ENCODE measurements at regions not wholly inside any gene's neighbourhood (a gene's known extent, or its start where the extent isn't known, plus 50 kb on each side); places are given as distances from the start of the nearest gene placed in this dataset.
"Not testable (repeated sequence)": the region's sequence is repeated elsewhere in the genome, so short reads cannot be mapped to it uniquely, and the experiment has no call there.

DNA sequence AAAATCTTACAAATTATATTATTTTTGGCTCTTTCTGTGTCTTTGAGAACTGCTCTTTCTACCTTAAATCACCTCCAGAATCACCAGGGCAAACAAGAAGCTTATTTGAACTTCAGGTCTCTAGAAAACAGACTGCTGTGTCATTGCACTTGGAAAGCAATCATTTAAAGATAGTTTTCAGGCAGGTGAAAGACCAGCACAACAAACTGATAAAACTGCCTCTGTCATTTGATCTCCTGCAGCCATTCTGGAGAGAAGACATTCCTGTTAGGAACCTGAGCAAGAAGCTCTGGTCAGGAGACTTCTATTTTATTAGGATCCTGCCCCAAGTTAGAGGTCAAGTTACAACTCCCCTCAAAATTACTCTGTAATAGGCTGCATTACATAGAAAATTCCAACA is 50.7 kb upstream of the AP4E1 start:
- DNase-seq: no peak

DNA sequence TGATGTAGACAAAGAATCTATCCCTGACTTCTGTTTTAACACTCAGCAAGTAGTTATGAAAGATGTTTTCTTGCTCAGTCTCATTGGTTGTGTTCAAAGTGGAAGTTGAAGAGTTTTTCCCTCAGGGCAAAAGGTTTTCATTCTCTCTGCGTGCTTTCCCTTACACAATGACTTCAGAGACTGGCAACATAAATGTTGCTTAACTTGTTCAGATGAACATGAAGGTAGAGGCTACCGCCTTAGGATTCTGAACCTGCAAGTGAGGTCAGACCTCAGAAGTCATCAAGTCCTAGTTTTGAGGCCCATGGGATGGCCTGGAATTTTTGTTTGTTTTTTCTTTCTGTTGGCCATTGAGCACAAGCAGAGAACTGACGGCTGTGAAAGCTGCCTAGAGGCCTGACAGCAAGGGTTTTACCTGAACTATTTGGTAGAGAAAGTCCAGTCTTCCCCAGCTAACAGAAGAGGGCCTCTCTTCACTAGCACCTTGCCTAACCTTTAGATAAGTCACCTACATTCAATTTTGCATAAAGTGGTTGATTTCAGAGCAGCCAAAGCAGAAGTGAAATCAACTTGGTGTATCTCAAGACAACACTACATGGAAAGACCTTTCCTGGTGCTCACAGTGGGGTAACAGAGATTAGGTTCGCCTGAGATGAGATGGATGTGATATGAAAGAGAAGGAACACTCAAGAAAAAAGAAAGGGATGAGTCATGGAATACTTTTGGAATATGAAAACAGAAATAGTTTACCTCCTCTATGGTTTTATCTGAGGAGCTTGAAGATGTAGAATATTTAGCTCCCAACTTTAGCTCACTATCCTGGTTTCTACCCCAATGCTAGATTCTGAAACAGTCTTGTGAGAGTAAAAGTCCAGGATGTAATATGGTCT is 53.6 kb upstream of the AP4E1 start:
- DNase-seq: no peak

GRCh38 chr15:50850003-50850402 is 58.5 kb upstream of the AP4E1 start:
- no peak for DNase-seq

- no peak for DNase-seq
Observed at GRCh38 chr15:50848349-50848748, 60.1 kb upstream of the AP4E1 start.

GRCh38 chr15:50845181-50845580 is 63.3 kb upstream of the AP4E1 start:
- not testable (repeated sequence) for DNase-seq

- DNase-seq: no peak
Observed at GRCh38 chr15:50840520-50840919, 68.0 kb upstream of the AP4E1 start.

DNA sequence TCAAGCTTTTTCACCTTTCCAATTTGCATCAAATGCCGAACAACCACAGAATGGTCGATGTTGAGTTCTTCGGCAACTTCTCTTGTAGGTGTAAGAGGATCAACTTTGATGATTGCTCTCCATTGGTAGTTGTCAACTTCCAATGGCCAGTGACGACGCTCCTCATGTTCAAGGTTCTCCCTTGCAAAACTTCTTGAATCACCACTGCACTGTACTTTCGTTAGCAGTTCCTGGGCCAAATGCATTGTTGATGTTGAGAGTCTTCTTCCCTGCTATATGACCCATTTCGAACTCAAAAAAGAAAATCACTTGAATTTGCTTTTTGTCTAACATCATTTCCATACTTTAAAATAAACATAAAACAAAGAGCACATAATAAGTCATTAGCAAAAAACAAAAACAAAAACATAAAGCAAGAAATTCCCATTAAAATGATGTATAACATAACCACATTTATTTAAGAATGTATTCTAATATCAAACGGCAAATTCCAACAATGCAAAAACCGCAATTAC is 71.2 kb upstream of the AP4E1 start:
- DNase-seq: no peak

DNA sequence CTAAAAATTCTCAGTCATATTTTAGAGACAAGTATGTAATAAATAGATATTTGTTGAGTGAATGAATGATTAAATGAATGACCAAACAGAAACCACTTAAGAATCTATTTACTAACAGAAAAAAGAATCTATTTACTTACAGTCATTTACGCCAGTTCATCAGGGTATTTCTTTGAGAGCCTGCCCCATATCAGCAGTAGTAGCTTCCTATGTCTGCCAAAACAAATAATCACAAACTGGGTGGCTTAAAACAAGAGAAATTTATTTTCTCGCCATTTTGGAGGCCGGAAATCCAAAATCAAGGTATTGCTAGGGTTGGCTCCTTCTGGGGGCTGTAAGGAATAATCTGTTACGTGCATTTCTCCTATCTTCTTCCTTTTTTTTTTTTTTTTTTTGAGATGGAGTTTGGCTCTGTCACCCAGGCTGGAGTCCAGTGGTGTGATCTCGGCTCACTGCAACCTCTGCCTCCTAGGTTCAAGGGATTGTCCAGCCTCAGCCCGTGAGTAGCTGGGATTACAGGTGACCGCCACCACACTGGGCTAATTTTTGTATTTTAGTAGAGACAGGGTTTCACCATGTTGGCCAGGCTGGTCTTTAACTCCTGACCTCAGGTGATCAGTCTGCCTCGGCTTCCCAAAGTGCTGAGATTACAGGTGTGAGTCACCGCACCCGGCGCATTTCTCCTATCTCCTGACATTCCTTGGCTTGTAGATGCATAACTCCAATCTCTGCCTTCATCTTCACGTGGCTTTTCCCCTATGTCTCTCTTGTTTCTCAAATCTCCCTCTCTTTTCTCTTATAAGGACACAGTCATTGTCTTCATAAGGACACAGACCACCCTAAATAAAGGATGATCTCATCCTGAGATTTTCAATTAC is 65.2 kb upstream of the SPPL2A start:
- DNase-seq: no peak

GRCh38 chr15:50828610-50829206 is 63.2 kb upstream of the SPPL2A start:
- no peak for DNase-seq

- peak; percentile 55 for DNase-seq
Observed at GRCh38 chr15:50825946-50826345, 60.4 kb upstream of the SPPL2A start.

- no peak for DNase-seq
Observed at GRCh38 chr15:50824514-50824913, 59.0 kb upstream of the SPPL2A start.

GRCh38 chr15:50823281-50823680 is 57.8 kb upstream of the SPPL2A start:
- DNase-seq: no peak

- DNase-seq: no peak
Observed at GRCh38 chr15:50821476-50821875, 56.0 kb upstream of the SPPL2A start.

- no peak for DNase-seq
Observed at GRCh38 chr15:50820808-50821382, 55.4 kb upstream of the SPPL2A start.

DNA sequence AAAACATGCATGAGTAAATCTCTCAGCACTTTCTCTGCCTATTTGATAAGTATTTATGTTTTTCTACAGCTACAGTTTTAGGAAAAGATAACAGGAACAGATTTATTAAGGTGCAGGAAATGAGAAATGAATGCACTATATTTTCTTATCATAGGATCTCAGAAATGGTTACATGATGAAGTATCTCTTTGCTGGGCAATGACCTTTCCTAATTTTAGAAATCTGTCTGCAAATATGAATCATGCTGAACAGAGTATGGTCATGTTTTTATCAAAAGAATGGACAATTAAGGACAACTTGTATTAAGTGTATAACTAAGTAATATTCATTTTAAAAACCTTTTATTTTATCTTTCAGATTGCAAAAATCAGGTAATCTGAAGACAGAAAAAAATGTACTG is 53.8 kb upstream of the SPPL2A start:
- DNase-seq: no peak

DNA sequence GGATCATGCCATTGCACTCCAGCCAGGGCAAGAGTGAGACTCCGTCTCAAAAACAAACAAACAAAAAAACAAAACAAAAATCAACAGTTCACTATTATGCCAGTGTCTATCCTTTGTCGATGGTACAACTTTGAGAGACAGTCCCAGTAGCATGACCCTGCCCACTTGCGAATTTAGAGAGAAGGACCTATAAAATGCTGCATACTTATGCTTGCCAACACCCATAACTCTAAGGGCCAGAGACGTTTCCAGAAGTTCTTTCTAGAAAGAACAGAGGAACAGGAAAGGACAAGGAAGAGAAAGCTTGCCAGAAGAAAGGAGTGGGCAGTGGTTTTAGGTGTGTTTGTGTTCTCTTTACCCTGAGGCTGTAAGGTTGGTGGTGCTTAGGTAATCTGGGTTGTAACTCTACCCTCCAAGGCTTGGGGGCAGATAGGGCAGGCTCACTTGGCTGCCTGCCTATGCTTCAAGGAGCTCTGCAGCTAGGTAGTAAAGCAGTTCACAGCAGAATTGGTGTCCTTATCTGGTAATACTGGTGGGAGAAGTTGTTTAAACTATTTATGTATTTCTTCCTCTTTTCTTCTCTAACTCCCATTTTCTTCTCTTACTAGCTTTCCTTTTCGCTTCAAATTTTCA is 50.6 kb upstream of the SPPL2A start:
- no peak for DNase-seq
